Stomach (tissue), 4 donors: ENCODE measurements at regions not wholly inside any gene's neighbourhood (a gene's known extent, or its start where the extent isn't known, plus 50 kb on each side); places are given as distances from the start of the nearest gene placed in this dataset.

ENCODE experiments used
- CTCF ChIP-seq, 7 experiments: fragments of 450-650 bp in 4 of 7; fragments of 200-600 bp in 3 of 7; sonication (generic) in 3 of 7; IDR thresholded peaks; one replicate each; pipeline ENCODE4 v1.5.1; 2016 to 2019; ENCODE audit warnings: antibody characterized with exemption in 7 of 7, control low read depth in 2 of 7, mild to moderate bottlenecking in 1 of 7
- EP300 ChIP-seq: sonication (generic); formaldehyde crosslinking; IDR thresholded peaks from one replicate; pipeline ENCODE4 v1.6.1; 2017; ENCODE audit warnings: antibody characterized with exemption
- POLR2A ChIP-seq, 4 donors: fragments of 450-650 bp; IDR thresholded peaks; one replicate each; pipeline ENCODE4 v1.6.1; 2016; ENCODE audit warnings: antibody characterized with exemption in 4 of 4, control low read depth in 2 of 4, mild to moderate bottlenecking in 1 of 4, moderate library complexity in 1 of 4
- POLR2AphosphoS5 ChIP-seq, 3 donors: sonication (generic); formaldehyde crosslinking; IDR thresholded peaks; one replicate each; pipeline ENCODE4 v1.6.1; 2016; ENCODE audit warnings: antibody characterized with exemption in 3 of 3

- no peak for TF ChIP-seq CTCF (IDR thresholded peaks at IDR 0.05)
- TF ChIP-seq POLR2A (IDR thresholded peaks at IDR 0.05), result no peak
- no peak for TF ChIP-seq POLR2AphosphoS5 (IDR thresholded peaks at IDR 0.05)
- TF ChIP-seq EP300, result no peak
Measured at GRCh38 chr2:52308156-52308555, 1276.2 kb upstream of the NRXN1 start.
